DMS79 treated with DMSO at 0.1 percent for 48 hours (cell line): ENCODE measurements at regions not wholly inside any gene's neighbourhood (a gene's known extent, or its start where the extent isn't known, plus 50 kb on each side); places are given as distances from the start of the nearest gene placed in this dataset.
"Not testable (repeated sequence)": the region's sequence is repeated elsewhere in the genome, so short reads cannot be mapped to it uniquely, and the experiment has no call there.

Experiments used
- DNase-seq: peaks from one replicate; lab custom pipeline; 2025; lab: John Stamatoyannopoulos, UW

- no peak for DNase-seq
Observed at GRCh38 chr10:60615541-60615940, 162.7 kb upstream of the CDK1 start.

GRCh38 chr10:60614363-60614762 lies 163.9 kb upstream of the CDK1 start:
- DNase-seq, result no peak

GRCh38 chr10:60613434-60613833 lies 164.8 kb upstream of the CDK1 start:
- DNase-seq, result no peak

GRCh38 chr10:60611291-60611747 lies 167.0 kb upstream of the CDK1 start:
- no peak for DNase-seq

- DNase-seq, result no peak
Observed at GRCh38 chr10:60607372-60607771, 170.9 kb upstream of the CDK1 start.

GRCh38 chr10:60606343-60607080 lies 171.8 kb upstream of the CDK1 start:
- DNase-seq, result no peak

- DNase-seq, result no peak
Observed at GRCh38 chr10:60605476-60605875, 172.8 kb upstream of the CDK1 start.

GRCh38 chr10:60604342-60604741 lies 173.9 kb upstream of the CDK1 start:
- no peak for DNase-seq

GRCh38 chr10:60597513-60597912 lies 180.8 kb upstream of the CDK1 start:
- no peak for DNase-seq

GRCh38 chr10:60595852-60596251 lies 182.4 kb upstream of the CDK1 start:
- DNase-seq, result no peak

- DNase-seq, result no peak
Observed at GRCh38 chr10:60594476-60595051, 183.7 kb upstream of the CDK1 start.

- no peak for DNase-seq
Observed at GRCh38 chr10:60591119-60591518, 187.2 kb upstream of the CDK1 start.

GRCh38 chr10:60589376-60589775 lies 188.9 kb upstream of the CDK1 start:
- DNase-seq, result no peak

GRCh38 chr10:60581782-60582181 lies 192.1 kb upstream of the ANK3 start:
- DNase-seq, result not testable (repeated sequence)

- DNase-seq, result no peak
Observed at GRCh38 chr10:60578217-60578616, 188.5 kb upstream of the ANK3 start.

- DNase-seq, result no peak
Observed at GRCh38 chr10:60576130-60577069, 186.7 kb upstream of the ANK3 start.

GRCh38 chr10:60575105-60575504 lies 185.4 kb upstream of the ANK3 start:
- no peak for DNase-seq

- DNase-seq, result no peak
Observed at GRCh38 chr10:60574388-60574787, 184.7 kb upstream of the ANK3 start.

- DNase-seq, result no peak
Observed at GRCh38 chr10:60573336-60573735, 183.7 kb upstream of the ANK3 start.

GRCh38 chr10:60572511-60573194 lies 183.0 kb upstream of the ANK3 start:
- no peak for DNase-seq

- DNase-seq, result no peak
Observed at GRCh38 chr10:60570896-60571295, 181.2 kb upstream of the ANK3 start.

GRCh38 chr10:60570272-60570865 lies 180.7 kb upstream of the ANK3 start:
- no peak for DNase-seq
